G401 (cell line): ENCODE measurements at regions not wholly inside any gene's neighbourhood (a gene's known extent, or its start where the extent isn't known, plus 50 kb on each side); places are given as distances from the start of the nearest gene placed in this dataset.
A peak's percentile ranks its signal among the peaks of the same experiment; 100 is the strongest.

Experiments
- DNase-seq: peaks from one replicate; pipeline ENCODE4 v3.0.0-alpha.2; 2015; ENCODE audit warnings: low spot score
- in situ Hi-C: cut with HindIII; loops from 2 replicates; pipeline ENCODE4 v1.10.0; 2016; ENCODE audit warnings: low sequenced_read_pairs, mixed read lengths

GRCh38 chr2:120873958-120874887, 138.6 kb downstream of the GLI2 start:
- in situ Hi-C loops, result no loop called here
- no peak for DNase-seq

- DNase-seq, result no peak
- in situ Hi-C loops, result no loop called here
Observed at GRCh38 chr2:120874888-120875275, 139.2 kb downstream of the GLI2 start.

- no peak for DNase-seq
- in situ Hi-C loops, result no loop called here
Observed at GRCh38 chr2:120875431-120875830, 139.8 kb downstream of the GLI2 start.

GRCh38 chr2:120876526-120877280, 141.0 kb downstream of the GLI2 start:
- in situ Hi-C loops, result no loop called here
- DNase-seq, result no peak

GRCh38 chr2:120877409-120877808, 141.7 kb downstream of the GLI2 start:
- in situ Hi-C loops, result no loop called here
- DNase-seq, result no peak

- DNase-seq, result no peak
- in situ Hi-C loops, result no loop called here
Observed at GRCh38 chr2:120878970-120879369, 143.3 kb downstream of the GLI2 start.

GRCh38 chr2:120879431-120880295, 144.0 kb downstream of the GLI2 start:
- in situ Hi-C loops, result no loop called here
- DNase-seq, result peak; percentile 61

GRCh38 chr2:120880381-120880780, 144.7 kb downstream of the GLI2 start:
- in situ Hi-C loops, result no loop called here

GRCh38 chr2:120881981-120882788, 146.5 kb downstream of the GLI2 start:
- in situ Hi-C loops, result no loop called here
- DNase-seq, result no peak

More at GRCh38 chr2:120880381-120880780, 144.7 kb downstream of the GLI2 start:
- DNase-seq, result peak; percentile 53

GRCh38 chr2:120883607-120884440, 148.2 kb downstream of the GLI2 start:
- in situ Hi-C loops, result no loop called here
- no peak for DNase-seq

- in situ Hi-C loops, result no loop called here
- DNase-seq, result no peak
Observed at GRCh38 chr2:120884472-120885290, 149.0 kb downstream of the GLI2 start.

GRCh38 chr2:120885321-120885720, 149.7 kb downstream of the GLI2 start:
- in situ Hi-C loops, result no loop called here
- DNase-seq, result no peak

- in situ Hi-C loops, result no loop called here
- no peak for DNase-seq
Observed at GRCh38 chr2:120885749-120886148, 150.1 kb downstream of the GLI2 start.

- DNase-seq, result peak; percentile 54
- in situ Hi-C loops, result no loop called here
Observed at GRCh38 chr2:120886534-120887319, 151.1 kb downstream of the GLI2 start.

- in situ Hi-C loops, result no loop called here
- no peak for DNase-seq
Observed at GRCh38 chr2:120887320-120887697, 151.6 kb downstream of the GLI2 start.

- in situ Hi-C loops, result no loop called here
- DNase-seq, result no peak
Observed at GRCh38 chr2:120887741-120888231, 152.1 kb downstream of the GLI2 start.
